ENCODE measurements at regions not wholly inside any gene's neighbourhood (a gene's known extent, or its start where the extent isn't known, plus 50 kb on each side); places are given as distances from the start of the nearest gene placed in this dataset.
A peak's percentile ranks its signal among the peaks of the same experiment; 100 is the strongest.

DNA sequence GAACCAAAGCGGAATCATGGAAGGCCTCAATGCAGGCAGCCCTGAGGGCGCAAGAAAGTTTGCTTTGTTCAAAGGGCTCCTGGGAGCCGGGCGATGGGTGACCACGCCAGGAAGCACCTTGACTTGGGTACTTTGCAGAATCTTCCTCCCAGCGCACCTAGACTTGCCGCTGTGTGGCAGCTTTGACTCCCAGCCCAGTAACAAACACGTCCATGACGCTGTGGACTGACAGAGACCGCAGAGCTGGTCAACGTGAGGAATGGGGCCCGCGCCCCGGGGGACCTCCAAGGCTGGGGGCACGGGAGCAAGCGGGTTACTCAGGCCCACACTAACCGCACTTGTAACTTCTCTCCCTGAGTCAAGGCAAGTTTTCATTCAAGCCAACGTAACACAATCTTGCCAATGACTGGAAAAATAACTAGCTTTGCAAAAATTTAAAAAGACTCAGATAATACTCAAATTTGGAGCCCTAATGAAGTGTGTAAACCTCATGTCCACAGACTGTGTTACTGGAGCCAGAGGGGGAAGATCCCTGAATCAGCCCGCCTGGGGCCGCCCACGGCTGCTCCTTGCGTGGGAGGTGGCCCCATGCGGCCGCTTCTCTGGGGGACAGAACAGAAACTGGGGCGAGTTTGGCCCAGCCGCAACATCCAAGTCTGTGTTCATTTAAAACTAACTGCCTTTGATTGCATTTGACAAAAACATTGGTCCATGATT, 130.8 kb downstream of the DNAJB6 start:
- 0 out of 2 replicates have a peak, but pooled peaks cover 2% of the 10 kb centered on the region for H3K9me3 ChIP-seq (replicated peaks)
- H3K4me1 ChIP-seq (replicated peaks) = no peaks in the 10 kb centered on the region
- peak in 1 of 2 experiments; percentile 26 for DNase-seq (ENCODE audit: low read depth in 1 of 2, low spot score in 2 of 2)
- 0 out of 2 replicates have a peak, but pooled peaks cover 6% of the 10 kb centered on the region for H3K27me3 ChIP-seq (replicated peaks)
- H3K36me3 ChIP-seq = no peaks in the 10 kb centered on the region
- no peak overlapping the region for H3K4me3 ChIP-seq
- no peak overlapping the region for H3K27ac ChIP-seq

DNA sequence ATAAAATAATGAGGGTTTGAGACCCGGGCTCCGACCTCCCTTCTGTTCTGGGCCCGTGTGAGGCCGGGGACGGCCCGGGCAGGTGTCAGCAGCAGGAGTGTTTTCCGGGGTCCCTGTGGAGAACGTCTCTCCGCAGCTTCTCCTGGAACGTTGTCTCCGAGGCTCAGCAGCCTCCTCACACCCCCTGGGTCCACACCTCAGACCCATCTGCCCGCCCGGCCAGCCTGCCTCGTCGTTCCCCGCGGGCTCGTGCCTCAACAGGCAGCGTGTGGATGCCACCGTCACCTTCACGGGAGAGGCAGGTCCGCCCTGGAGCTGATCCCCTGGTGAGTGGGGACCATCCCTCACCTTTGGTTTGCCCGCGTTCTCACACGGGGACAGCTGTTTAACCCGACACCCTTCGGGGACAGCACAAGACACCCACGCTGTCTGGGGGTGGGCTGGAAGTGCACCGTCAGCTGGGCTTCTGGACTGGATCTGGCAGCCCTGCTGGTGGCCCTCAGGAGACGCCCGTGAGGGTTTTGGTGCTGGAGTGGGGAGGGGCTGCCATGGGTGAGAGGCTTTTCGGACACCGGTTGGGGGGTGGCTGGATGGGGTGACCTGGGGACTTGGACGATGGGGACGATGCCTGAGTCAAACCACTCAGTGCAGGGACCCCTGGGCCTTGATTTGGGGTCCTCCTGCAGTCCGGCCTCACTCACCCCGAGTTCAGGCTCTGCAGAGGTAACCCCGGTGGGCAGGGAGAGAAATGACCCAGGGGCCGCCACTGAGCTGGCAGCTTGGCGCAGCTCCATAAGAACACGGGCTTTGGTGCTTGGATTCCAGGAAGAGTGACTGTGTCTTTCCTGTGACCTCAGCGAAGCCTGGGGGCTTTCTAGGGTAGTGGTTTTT, 131.7 kb downstream of the DNAJB6 start:
- 0 out of 2 replicates have a peak, but pooled peaks cover 6% of the 10 kb centered on the region for H3K27me3 ChIP-seq (replicated peaks)
- H3K27ac ChIP-seq = no peak overlapping the region
- H3K4me1 ChIP-seq (replicated peaks) = no peaks in the 10 kb centered on the region
- H3K36me3 ChIP-seq = no peaks in the 10 kb centered on the region
- H3K4me3 ChIP-seq = no peak overlapping the region
- DNase-seq (ENCODE audit: low read depth in 1 of 2, low spot score in 2 of 2) = peak in 1 of 2 experiments; percentile 41
- 0 out of 2 replicates have a peak, but pooled peaks cover 2% of the 10 kb centered on the region for H3K9me3 ChIP-seq (replicated peaks)

DNA sequence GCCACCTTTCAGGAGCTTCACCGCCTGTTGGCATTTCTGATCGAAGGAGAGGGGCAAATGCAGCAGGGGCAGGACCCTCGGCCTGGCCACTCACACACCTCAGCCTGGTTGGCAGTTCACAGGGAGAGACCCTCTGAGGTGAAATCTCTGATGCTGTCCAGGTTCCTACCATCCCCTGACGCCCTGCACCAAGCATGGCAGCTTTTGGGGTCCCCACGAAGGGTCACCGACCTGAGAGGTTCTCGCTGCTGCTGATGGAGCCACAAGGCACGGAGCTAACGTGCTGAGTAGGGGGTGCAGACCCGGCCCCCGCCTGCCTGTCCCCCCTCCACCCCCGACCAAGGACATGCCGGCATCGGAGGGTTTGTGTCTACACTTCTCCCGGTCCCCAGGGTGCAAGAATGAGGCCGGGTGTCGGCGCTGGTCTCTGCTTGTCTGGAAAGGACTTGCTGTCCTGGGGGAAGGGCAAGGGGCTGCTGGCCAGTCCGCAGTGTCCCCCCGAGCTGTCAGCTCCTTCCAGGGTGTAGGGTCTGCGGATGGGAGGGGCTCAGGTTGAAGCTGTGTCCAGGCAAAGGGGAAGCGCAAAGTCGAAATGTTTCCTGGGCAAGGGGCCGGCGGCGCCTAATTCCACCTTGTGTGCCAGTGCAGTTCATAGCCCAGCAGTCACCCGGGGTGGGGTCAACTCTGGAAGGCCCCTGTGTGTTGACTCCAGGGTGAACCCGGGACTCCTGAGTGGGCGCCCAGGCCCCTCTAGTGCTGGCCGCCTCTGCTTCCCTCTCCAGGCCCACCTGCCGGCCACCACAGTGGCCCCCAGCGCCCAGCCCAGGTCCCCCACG, 132.6 kb downstream of the DNAJB6 start:
- no peak overlapping the region for H3K4me3 ChIP-seq
- H3K36me3 ChIP-seq = no peaks in the 10 kb centered on the region
- 0 out of 2 replicates have a peak, but pooled peaks cover 6% of the 10 kb centered on the region for H3K27me3 ChIP-seq (replicated peaks)
- H3K27ac ChIP-seq = no peak overlapping the region
- DNase-seq (ENCODE audit: low read depth in 1 of 2, low spot score in 2 of 2) = peak in 1 of 2 experiments; percentile 44
- H3K9me3 ChIP-seq (replicated peaks) = 0 out of 2 replicates have a peak, but pooled peaks cover 2% of the 10 kb centered on the region
- no peaks in the 10 kb centered on the region for H3K4me1 ChIP-seq (replicated peaks)

DNA sequence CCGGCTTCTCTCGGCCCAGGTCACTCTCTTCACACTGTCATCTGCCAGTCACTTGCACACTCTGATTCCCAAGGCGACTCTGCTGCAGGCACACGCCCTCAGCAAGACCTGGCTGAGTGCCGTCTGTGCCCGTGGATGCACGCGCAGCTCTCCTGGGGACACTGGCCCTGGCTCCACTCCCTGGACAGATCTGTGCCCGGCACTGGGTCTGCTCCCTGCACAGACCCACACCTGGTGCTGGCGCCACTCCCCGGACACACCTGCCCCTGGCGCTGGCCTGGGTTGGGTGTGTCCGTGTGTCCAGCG, 133.2 kb downstream of the DNAJB6 start:
- no peak for DNase-seq (ENCODE audit: low read depth in 1 of 2, low spot score in 2 of 2)
- no peaks in the 10 kb centered on the region for H3K36me3 ChIP-seq
- 0 out of 2 replicates have a peak, but pooled peaks cover 4% of the 10 kb centered on the region for H3K27me3 ChIP-seq (replicated peaks)
- no peak overlapping the region for H3K27ac ChIP-seq
- H3K9me3 ChIP-seq (replicated peaks) = 0 out of 2 replicates have a peak, but pooled peaks cover 2% of the 10 kb centered on the region
- H3K4me3 ChIP-seq = no peak overlapping the region
- no peaks in the 10 kb centered on the region for H3K4me1 ChIP-seq (replicated peaks)

DNA sequence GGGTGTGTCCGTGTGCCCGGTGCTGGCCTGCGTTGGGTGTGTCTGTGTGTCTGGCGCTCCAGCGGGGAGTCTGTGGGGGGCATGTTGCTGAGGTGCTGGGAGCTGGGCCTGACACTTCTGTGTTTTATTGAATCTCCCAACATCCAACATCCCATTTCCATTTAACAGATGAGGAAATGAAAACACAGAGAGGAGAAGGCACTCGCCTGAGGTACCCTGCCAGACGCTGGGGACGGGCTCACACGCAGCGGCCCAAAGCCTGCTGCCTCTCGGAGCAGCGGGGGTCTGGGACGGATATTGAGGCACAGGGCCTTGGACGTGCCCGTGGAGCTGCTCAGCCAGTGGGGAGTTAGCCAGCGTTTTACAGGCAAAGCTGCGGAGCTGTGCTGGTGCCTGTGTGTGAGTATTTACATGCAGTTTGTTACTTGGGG, 133.9 kb downstream of the DNAJB6 start:
- Histone ChIP-seq H3K27ac (no peak overlapping the region), H3K4me1 (replicated peaks) (no peaks in the 10 kb centered on the region), H3K9me3 (replicated peaks) (0 out of 2 replicates have a peak, but pooled peaks cover 2% of the 10 kb centered on the region), H3K4me3 (no peak overlapping the region), H3K36me3 (no peaks in the 10 kb centered on the region), H3K27me3 (replicated peaks) (no peaks in the 10 kb centered on the region)
- peak in 1 of 2 experiments; percentile 22 for DNase-seq (ENCODE audit: low read depth in 1 of 2, low spot score in 2 of 2)

DNA sequence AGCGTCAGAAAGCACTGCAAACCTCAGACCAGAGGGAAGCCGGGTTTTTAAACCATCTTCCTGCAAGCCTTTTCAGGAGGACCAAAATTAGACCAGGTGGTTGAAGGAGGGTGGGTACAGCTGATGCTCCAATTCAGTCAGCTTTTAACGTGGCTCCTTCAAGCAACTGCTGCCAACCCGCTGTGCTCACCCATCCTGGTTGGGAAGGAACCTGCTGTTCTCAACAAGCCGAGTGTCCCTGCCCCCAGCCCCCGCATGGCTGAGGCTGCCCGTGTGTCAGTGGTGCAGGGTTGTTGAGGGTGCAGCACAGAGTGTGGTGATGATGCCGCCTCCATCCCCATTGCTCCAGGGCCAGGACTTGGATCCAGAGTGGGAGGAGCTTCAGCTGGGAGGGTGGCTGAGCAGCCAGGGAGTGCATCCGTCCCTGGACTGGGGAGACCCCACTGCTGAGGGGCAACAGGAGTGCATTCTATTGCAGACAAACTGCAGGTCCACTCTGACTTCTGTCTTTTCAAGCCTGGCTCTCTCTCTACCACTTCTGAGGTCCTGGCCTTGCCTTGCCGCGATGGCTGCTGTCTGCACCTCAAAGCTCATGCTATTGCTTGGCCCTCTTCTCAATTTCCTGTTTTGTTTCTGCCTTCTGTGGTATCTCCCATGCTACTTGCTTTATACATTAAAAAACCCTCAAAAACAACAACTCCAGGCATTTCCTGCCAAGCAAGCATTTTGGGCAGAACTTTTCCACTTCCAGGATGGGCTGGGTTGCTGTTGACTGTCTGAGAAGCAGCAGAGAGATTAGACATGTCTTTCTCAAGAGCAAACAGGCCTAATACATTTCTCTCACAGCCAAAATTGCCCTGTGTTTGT, 134.7 kb downstream of the DNAJB6 start:
- H3K9me3 ChIP-seq (replicated peaks) = 0 out of 2 replicates have a peak, but pooled peaks cover 2% of the 10 kb centered on the region
- DNase-seq (ENCODE audit: low read depth in 1 of 2, low spot score in 2 of 2) = peak in 1 of 2 experiments; percentile 25
- H3K36me3 ChIP-seq = no peaks in the 10 kb centered on the region
- no peaks in the 10 kb centered on the region for H3K4me1 ChIP-seq (replicated peaks)
- H3K27ac ChIP-seq = no peak overlapping the region
- H3K27me3 ChIP-seq (replicated peaks) = no peaks in the 10 kb centered on the region
- no peak overlapping the region for H3K4me3 ChIP-seq

DNA sequence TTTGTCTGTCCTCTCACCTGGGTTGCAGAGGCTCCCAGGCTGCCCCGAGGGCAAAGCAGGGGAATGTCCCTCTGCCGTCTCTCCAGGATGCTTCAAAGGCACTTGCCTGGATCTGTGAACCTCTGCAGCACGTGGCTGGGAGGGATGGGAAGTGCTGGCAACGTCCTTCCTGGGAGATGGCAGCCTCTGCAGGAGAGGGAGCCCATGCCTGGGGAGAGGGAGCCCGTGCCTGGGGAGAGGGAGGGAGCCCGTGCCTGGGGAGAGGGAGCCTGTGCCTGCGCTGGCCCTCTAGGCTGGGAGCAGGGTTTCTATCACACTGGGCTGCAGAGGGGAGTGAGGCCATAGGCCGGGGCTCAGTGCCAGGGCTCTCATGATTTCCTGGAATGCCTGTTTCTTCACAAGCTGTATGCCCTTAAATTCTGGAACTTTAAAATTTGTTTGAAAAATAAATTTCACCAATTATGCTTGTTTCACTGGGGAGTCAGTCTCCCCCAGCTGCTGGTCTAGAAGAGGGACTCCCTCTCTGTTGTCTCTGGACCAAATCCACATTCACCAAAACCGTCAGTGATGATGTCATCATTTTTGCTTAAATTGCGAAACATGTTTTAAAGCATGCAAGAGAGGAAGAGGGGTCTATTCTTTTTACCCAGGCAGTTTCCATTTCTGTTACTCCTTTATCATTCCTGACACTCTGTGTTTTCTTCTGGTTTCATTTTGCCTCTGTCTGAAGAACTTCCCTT, 135.7 kb downstream of the DNAJB6 start:
- Histone ChIP-seq H3K9me3 (replicated peaks) (0 out of 2 replicates have a peak, but pooled peaks cover 2% of the 10 kb centered on the region), H3K27ac (no peak overlapping the region), H3K36me3 (no peaks in the 10 kb centered on the region), H3K27me3 (replicated peaks) (no peaks in the 10 kb centered on the region), H3K4me3 (no peak overlapping the region), H3K4me1 (replicated peaks) (no peaks in the 10 kb centered on the region; the same call in 1 of the 2 replicates)
- peak in 1 of 2 experiments; percentile 30 for DNase-seq (ENCODE audit: low read depth in 1 of 2, low spot score in 2 of 2)

DNA sequence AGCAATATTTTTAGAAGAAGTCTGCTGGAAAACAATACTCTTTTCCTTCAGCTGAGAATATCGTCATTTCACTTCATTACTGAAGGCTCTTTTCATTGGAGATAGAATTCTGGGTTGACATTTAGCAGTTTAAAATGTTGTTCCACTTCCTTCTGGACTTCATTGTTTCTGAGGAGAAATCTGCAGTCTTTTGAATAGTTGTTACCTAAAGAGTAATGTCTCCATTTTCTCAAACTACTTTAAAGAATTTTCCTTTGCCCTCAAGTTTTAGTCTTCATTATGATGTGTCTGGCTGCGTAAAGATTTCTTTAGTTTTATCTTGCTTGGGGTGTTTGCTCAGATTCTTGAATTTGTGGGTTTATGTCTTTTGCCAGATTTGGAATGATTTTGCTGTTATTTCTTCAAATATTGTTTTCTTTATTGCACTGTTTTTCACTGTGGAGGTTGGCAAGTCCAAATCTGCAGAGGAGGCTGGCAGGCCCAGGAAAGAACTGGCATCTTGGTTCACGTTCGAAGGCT, 136.3 kb downstream of the DNAJB6 start:
- Histone ChIP-seq H3K4me1 (replicated peaks) (no peaks in the 10 kb centered on the region; the same call in 1 of the 2 replicates), H3K9me3 (replicated peaks) (0 out of 2 replicates have a peak, but pooled peaks cover 2% of the 10 kb centered on the region), H3K36me3 (no peaks in the 10 kb centered on the region), H3K27me3 (replicated peaks) (no peaks in the 10 kb centered on the region), H3K4me3 (no peak overlapping the region), H3K27ac (no peak overlapping the region)
- no peak for DNase-seq (ENCODE audit: low read depth in 1 of 2, low spot score in 2 of 2)

DNA sequence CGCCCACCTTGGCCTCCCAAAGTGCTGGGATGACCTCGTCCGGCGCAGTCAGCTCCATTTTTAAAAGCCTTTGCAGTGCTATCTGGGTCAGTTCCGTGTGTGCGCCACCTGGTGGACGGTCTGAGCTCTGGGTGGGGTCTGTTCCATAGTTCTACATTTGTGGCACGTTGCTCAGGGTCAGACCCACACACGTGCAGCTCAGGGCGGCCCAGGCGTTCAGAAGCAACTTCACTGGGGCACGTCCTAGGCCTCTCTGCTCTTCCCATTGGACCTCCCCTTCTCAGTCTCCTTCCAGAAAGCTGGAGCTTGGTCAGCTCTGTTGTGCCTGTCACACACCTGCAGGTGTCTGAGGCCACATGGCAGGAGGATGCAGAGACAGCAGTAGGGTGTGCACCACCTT, 137.9 kb downstream of the DNAJB6 start:
- Histone ChIP-seq H3K4me1 (replicated peaks) (no peaks in the 10 kb centered on the region; the same call in 1 of the 2 replicates), H3K36me3 (no peaks in the 10 kb centered on the region), H3K4me3 (no peak overlapping the region), H3K9me3 (replicated peaks) (0 out of 2 replicates have a peak, but pooled peaks cover 2% of the 10 kb centered on the region), H3K27me3 (replicated peaks) (no peaks in the 10 kb centered on the region), H3K27ac (no peak overlapping the region)
- peak in 1 of 2 experiments; percentile 50 for DNase-seq (ENCODE audit: low read depth in 1 of 2, low spot score in 2 of 2)

DNA sequence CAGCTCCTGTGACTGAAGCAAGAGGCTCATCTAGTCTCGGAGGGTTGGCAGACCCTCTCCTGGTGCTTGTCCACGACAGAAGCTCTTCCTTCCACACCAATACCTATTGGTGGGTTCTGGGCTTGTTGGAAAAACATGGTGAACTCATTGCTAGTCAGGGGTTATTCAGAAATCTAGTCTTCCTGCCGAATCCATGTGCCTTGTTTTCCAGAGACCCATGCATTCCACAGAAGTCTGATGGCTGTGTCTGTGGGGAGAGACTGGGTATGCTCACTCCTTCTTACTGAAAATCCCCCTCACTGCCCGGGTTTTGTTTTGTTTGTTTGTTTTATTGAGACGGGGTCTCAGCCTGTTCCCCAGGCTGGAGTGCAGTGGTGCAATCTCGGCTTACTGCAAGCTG, 138.3 kb downstream of the DNAJB6 start:
- H3K4me1 ChIP-seq (replicated peaks) = no peaks in the 10 kb centered on the region; the same call in 1 of the 2 replicates
- H3K36me3 ChIP-seq = no peaks in the 10 kb centered on the region
- no peaks in the 10 kb centered on the region for H3K27me3 ChIP-seq (replicated peaks)
- DNase-seq (ENCODE audit: low read depth in 1 of 2, low spot score in 2 of 2) = no peak
- H3K27ac ChIP-seq = no peak overlapping the region
- H3K9me3 ChIP-seq (replicated peaks) = 0 out of 2 replicates have a peak, but pooled peaks cover 2% of the 10 kb centered on the region
- no peak overlapping the region for H3K4me3 ChIP-seq

DNA sequence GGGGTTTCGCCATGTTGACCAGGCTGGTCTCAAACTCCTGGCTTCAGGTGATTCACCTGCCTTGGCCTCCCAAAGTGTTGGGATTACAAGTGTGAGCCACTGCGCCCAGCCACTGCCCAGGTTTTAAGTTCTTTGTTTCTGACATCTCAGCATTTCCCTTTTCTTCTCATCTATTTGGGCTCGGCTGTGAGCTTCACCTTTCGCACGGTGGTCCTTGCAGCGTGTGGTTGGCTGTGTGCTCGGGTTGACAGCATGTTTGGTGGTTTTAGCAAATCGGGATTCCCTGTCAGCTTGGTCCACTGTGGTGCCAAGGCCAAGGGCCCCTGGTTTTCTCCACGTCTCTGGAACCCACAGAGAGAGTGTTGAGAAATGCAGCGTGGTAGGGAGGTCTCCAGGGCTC, 138.8 kb downstream of the DNAJB6 start:
- H3K9me3 ChIP-seq (replicated peaks) = 0 out of 2 replicates have a peak, but pooled peaks cover 2% of the 10 kb centered on the region
- DNase-seq (ENCODE audit: low read depth in 1 of 2, low spot score in 2 of 2) = peak in 1 of 2 experiments; percentile 14
- H3K27me3 ChIP-seq (replicated peaks) = no peaks in the 10 kb centered on the region
- no peak overlapping the region for H3K27ac ChIP-seq
- H3K36me3 ChIP-seq = no peaks in the 10 kb centered on the region
- H3K4me3 ChIP-seq = no peak overlapping the region
- no peaks in the 10 kb centered on the region; the same call in 1 of the 2 replicates for H3K4me1 ChIP-seq (replicated peaks)

Measured in SJSA1 (cell line).